ENCODE measurements at regions not wholly inside any gene's neighbourhood (a gene's known extent, or its start where the extent isn't known, plus 50 kb on each side); places are given as distances from the start of the nearest gene placed in this dataset.

- ATAC-seq (ENCODE audit: low read depth in 2 of 2): no peak
- no peaks in the 10 kb centered on the region for H3K36me3 Mint-ChIP-seq
- no peaks in the 10 kb centered on the region for H3K9me3 ChIP-seq (ENCODE audit: control insufficient read depth in 2 of 2, low read length in 2 of 2)
- no peak overlapping the region for H3K4me3 Mint-ChIP-seq
- no peaks in the 10 kb centered on the region for H3K36me3 ChIP-seq (ENCODE audit: control insufficient read depth, insufficient read depth, low read length)
- H3K27ac Mint-ChIP-seq: no peak overlapping the region
- no peaks in the 10 kb centered on the region for H3K4me1 ChIP-seq (ENCODE audit: control insufficient read depth, insufficient read depth, low read length, poor library complexity, severe bottlenecking)
- H3K27me3 ChIP-seq (ENCODE audit: control insufficient read depth, insufficient read depth, low read length): peaks cover 10% of the 10 kb centered on the region
- H3K4me3 ChIP-seq (ENCODE audit: low read depth, low read length): no peak overlapping the region
- H3K4me1 Mint-ChIP-seq: no peaks in the 10 kb centered on the region
- no peak overlapping the region for H3K27ac ChIP-seq (ENCODE audit: insufficient read depth, low read length, poor library complexity, severe bottlenecking)
- DNase-seq: no peak
- peaks cover 0 to 3% (median 0%) of the 10 kb centered on the region in 7 donors for H3K9me3 Mint-ChIP-seq
- peaks cover 20% of the 10 kb centered on the region for H3K27me3 Mint-ChIP-seq
Observed at GRCh38 chr6:87869064-87869905, 167.3 kb upstream of the AKIRIN2 start.

GRCh38 chr6:87860902-87861301, 158.9 kb upstream of the AKIRIN2 start:
- ATAC-seq (ENCODE audit: low read depth in 2 of 2) (no peak), DNase-seq (no peak)
- H3K4me1 ChIP-seq (ENCODE audit: control insufficient read depth, insufficient read depth, low read length, poor library complexity, severe bottlenecking): no peaks in the 10 kb centered on the region
- H3K36me3 Mint-ChIP-seq: no peaks in the 10 kb centered on the region
- H3K27ac ChIP-seq (ENCODE audit: insufficient read depth, low read length, poor library complexity, severe bottlenecking): no peak overlapping the region
- no peak overlapping the region for H3K27ac Mint-ChIP-seq
- no peak overlapping the region for H3K4me3 Mint-ChIP-seq
- H3K27me3 Mint-ChIP-seq: peaks cover 13% of the 10 kb centered on the region
- peaks cover 0 to 5% (median 0%) of the 10 kb centered on the region in 7 donors for H3K9me3 Mint-ChIP-seq
- no peaks in the 10 kb centered on the region for H3K36me3 ChIP-seq (ENCODE audit: control insufficient read depth, insufficient read depth, low read length)
- no peak overlapping the region for H3K4me3 ChIP-seq (ENCODE audit: low read depth, low read length)
- no peaks in the 10 kb centered on the region for H3K4me1 Mint-ChIP-seq
- peaks cover 10% of the 10 kb centered on the region for H3K27me3 ChIP-seq (ENCODE audit: control insufficient read depth, insufficient read depth, low read length)
- no peaks in the 10 kb centered on the region for H3K9me3 ChIP-seq (ENCODE audit: control insufficient read depth in 2 of 2, low read length in 2 of 2)

DNA sequence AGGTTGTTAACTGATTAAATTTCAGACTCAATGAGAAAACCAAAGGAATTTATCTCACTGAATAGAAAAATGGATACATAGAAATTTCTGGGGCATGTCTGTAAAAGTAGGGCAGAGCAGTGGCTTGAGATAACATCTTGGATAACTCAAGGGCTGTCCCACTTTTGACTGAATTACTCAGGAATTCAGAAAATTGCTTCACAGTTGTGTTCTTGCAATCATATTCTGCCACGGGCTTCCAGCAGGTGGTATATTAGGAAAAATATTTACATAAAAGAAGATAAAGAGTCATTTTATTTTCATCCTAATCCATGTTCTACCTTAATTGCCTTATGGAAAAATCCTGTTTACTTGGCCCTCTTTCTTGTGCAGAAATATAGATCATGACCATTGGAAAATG, 156.4 kb upstream of the AKIRIN2 start:
- H3K4me1 Mint-ChIP-seq: no peaks in the 10 kb centered on the region
- peaks cover 3% of the 10 kb centered on the region for H3K36me3 Mint-ChIP-seq
- H3K9me3 ChIP-seq (ENCODE audit: control insufficient read depth in 2 of 2, low read length in 2 of 2): no peaks in the 10 kb centered on the region
- peaks cover 19% of the 10 kb centered on the region for H3K27me3 Mint-ChIP-seq
- DNase-seq: no peak
- H3K4me3 Mint-ChIP-seq: no peak overlapping the region
- H3K4me3 ChIP-seq (ENCODE audit: low read depth, low read length): no peak overlapping the region
- no peak overlapping the region for H3K27ac Mint-ChIP-seq
- no peaks in the 10 kb centered on the region for H3K4me1 ChIP-seq (ENCODE audit: control insufficient read depth, insufficient read depth, low read length, poor library complexity, severe bottlenecking)
- peaks cover 0 to 5% (median 1%) of the 10 kb centered on the region in 7 donors for H3K9me3 Mint-ChIP-seq
- no peak for ATAC-seq (ENCODE audit: low read depth in 2 of 2)
- no peaks in the 10 kb centered on the region for H3K36me3 ChIP-seq (ENCODE audit: control insufficient read depth, insufficient read depth, low read length)
- H3K27me3 ChIP-seq (ENCODE audit: control insufficient read depth, insufficient read depth, low read length): no peaks in the 10 kb centered on the region
- H3K27ac ChIP-seq (ENCODE audit: insufficient read depth, low read length, poor library complexity, severe bottlenecking): no peak overlapping the region

DNA sequence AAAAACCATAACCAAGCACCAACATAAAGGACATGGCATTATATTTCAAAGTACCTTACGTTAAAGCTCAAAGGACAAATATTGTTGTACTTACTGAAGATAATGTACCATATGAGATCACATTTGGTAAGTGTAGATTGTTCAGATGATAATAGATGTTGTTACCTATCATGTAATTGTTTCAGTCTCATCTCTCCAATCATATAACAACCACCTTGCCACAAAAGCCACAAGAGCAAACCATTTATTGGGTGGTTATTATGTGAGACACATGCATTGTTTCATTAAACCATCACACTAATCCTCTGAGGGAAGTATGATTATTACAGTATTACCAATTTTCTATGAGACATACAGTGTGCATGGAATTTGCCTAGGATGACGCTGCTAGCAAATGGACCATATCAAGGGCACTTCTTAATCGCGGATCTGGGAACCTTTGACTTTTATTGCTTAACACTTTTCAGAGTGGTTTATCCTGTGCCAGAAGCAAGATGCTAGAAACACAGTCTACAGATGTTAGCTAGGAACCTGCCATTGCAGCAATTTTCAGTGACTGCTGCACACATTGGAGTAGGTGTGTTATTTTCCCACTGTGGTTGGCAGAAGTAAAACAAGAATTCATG, 149.8 kb upstream of the AKIRIN2 start:
- no peak overlapping the region for H3K4me3 ChIP-seq (ENCODE audit: low read depth, low read length)
- no peaks in the 10 kb centered on the region for H3K4me1 Mint-ChIP-seq
- peaks cover 0 to 3% (median 0%) of the 10 kb centered on the region in 7 donors for H3K9me3 Mint-ChIP-seq
- H3K9me3 ChIP-seq (ENCODE audit: control insufficient read depth in 2 of 2, low read length in 2 of 2): no peaks in the 10 kb centered on the region
- no peak for DNase-seq
- H3K4me1 ChIP-seq (ENCODE audit: control insufficient read depth, insufficient read depth, low read length, poor library complexity, severe bottlenecking): no peaks in the 10 kb centered on the region
- H3K27me3 ChIP-seq (ENCODE audit: control insufficient read depth, insufficient read depth, low read length): peaks cover 17% of the 10 kb centered on the region
- no peaks in the 10 kb centered on the region for H3K36me3 ChIP-seq (ENCODE audit: control insufficient read depth, insufficient read depth, low read length)
- no peak overlapping the region for H3K27ac Mint-ChIP-seq
- no peak for ATAC-seq (ENCODE audit: low read depth in 2 of 2)
- H3K4me3 Mint-ChIP-seq: no peak overlapping the region
- H3K27ac ChIP-seq (ENCODE audit: insufficient read depth, low read length, poor library complexity, severe bottlenecking): no peak overlapping the region
- peaks cover 37% of the 10 kb centered on the region for H3K27me3 Mint-ChIP-seq
- peaks cover 3% of the 10 kb centered on the region for H3K36me3 Mint-ChIP-seq

- Histone ChIP-seq H3K4me1 (ENCODE audit: control insufficient read depth, insufficient read depth, low read length, poor library complexity, severe bottlenecking) (no peaks in the 10 kb centered on the region), H3K27me3 (ENCODE audit: control insufficient read depth, insufficient read depth, low read length) (peaks cover 18% of the 10 kb centered on the region), H3K4me3 (ENCODE audit: low read depth, low read length) (no peak overlapping the region), H3K36me3 (ENCODE audit: control insufficient read depth, insufficient read depth, low read length) (no peaks in the 10 kb centered on the region), H3K9me3 (ENCODE audit: control insufficient read depth in 2 of 2, low read length in 2 of 2) (no peaks in the 10 kb centered on the region), H3K27ac (ENCODE audit: insufficient read depth, low read length, poor library complexity, severe bottlenecking) (no peak overlapping the region)
- Mint-ChIP-seq H3K9me3 (peaks cover 0 to 3% (median 0%) of the 10 kb centered on the region in 7 donors), H3K4me3 (no peak overlapping the region), H3K27ac (no peak overlapping the region), H3K36me3 (no peaks in the 10 kb centered on the region), H3K4me1 (no peaks in the 10 kb centered on the region), H3K27me3 (peaks cover 33% of the 10 kb centered on the region)
- ATAC-seq (ENCODE audit: low read depth in 2 of 2) (no peak), DNase-seq (no peak)
Observed at GRCh38 chr6:87848616-87849015, 146.6 kb upstream of the AKIRIN2 start.

DNA sequence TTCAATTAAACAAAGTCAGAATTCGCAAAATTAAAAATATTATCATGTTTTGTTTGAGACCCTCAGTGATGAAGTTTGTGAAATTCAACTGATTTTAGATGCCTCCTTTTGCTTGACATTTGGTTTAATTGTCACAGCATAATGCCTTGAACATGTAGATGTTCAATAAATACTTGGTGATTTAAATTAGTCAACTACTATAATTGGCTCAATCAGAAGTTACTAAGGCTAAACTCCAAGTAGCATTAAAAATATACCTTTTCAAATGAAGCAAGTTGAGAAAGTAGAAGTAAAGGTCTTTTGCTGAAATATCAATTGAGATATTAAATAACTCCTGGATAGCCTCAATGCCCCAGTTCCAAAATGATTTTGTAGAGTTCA, 145.8 kb upstream of the AKIRIN2 start:
- peaks cover 33% of the 10 kb centered on the region for H3K27me3 Mint-ChIP-seq
- no peaks in the 10 kb centered on the region for H3K36me3 Mint-ChIP-seq
- Histone ChIP-seq H3K27ac (ENCODE audit: insufficient read depth, low read length, poor library complexity, severe bottlenecking) (no peak overlapping the region), H3K4me1 (ENCODE audit: control insufficient read depth, insufficient read depth, low read length, poor library complexity, severe bottlenecking) (no peaks in the 10 kb centered on the region), H3K9me3 (ENCODE audit: control insufficient read depth in 2 of 2, low read length in 2 of 2) (no peaks in the 10 kb centered on the region), H3K36me3 (ENCODE audit: control insufficient read depth, insufficient read depth, low read length) (no peaks in the 10 kb centered on the region), H3K27me3 (ENCODE audit: control insufficient read depth, insufficient read depth, low read length) (peaks cover 18% of the 10 kb centered on the region), H3K4me3 (ENCODE audit: low read depth, low read length) (no peak overlapping the region)
- H3K4me1 Mint-ChIP-seq: no peaks in the 10 kb centered on the region
- no peak for DNase-seq
- H3K9me3 Mint-ChIP-seq: peaks cover 0 to 3% (median 0%) of the 10 kb centered on the region in 7 donors
- H3K27ac Mint-ChIP-seq: no peak overlapping the region
- no peak for ATAC-seq (ENCODE audit: low read depth in 2 of 2)
- H3K4me3 Mint-ChIP-seq: no peak overlapping the region

DNA sequence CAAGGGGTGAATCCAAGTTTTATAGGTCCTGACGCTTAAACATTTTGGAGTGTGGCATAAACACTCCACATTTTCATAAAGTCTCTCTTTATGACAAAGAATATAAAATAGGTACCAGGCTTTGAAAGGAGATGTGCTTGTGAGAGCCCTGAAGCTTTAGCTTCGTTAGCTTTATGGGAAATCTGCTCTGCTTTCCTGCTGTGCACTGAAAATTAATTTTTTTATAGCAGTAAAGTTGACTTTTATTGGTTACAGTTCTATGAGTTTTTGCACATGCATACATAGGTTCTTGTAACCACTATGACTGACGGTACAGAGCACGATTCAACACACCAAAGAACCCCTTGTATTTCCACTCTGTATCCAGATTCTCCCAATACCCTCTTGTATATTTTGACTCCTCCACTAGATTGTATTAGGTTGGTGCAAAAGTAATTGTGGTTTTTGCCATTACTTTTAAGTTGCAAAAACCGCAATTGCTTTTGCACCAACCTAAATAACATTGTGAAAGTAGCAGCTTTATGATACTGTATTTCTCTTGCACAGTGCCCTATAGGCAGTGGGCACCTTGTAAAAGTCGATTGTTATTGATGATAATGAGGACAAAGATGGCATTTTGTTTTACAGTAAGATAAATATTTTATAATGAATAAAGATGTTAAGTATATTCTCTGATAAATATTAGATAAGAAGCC, 145.2 kb upstream of the AKIRIN2 start:
- H3K4me3 Mint-ChIP-seq: no peak overlapping the region
- H3K9me3 Mint-ChIP-seq: peaks cover 0 to 3% (median 0%) of the 10 kb centered on the region in 7 donors
- Histone ChIP-seq H3K9me3 (ENCODE audit: control insufficient read depth in 2 of 2, low read length in 2 of 2) (no peaks in the 10 kb centered on the region), H3K27me3 (ENCODE audit: control insufficient read depth, insufficient read depth, low read length) (peaks cover 18% of the 10 kb centered on the region), H3K27ac (ENCODE audit: insufficient read depth, low read length, poor library complexity, severe bottlenecking) (no peak overlapping the region), H3K36me3 (ENCODE audit: control insufficient read depth, insufficient read depth, low read length) (no peaks in the 10 kb centered on the region), H3K4me1 (ENCODE audit: control insufficient read depth, insufficient read depth, low read length, poor library complexity, severe bottlenecking) (no peaks in the 10 kb centered on the region), H3K4me3 (ENCODE audit: low read depth, low read length) (no peak overlapping the region)
- H3K36me3 Mint-ChIP-seq: no peaks in the 10 kb centered on the region
- no peak for DNase-seq
- H3K27me3 Mint-ChIP-seq: peaks cover 33% of the 10 kb centered on the region
- H3K4me1 Mint-ChIP-seq: no peaks in the 10 kb centered on the region
- H3K27ac Mint-ChIP-seq: no peak overlapping the region
- ATAC-seq (ENCODE audit: low read depth in 2 of 2): no peak
